Body of pancreas (tissue), 4 donors: ENCODE measurements at regions not wholly inside any gene's neighbourhood (a gene's known extent, or its start where the extent isn't known, plus 50 kb on each side); places are given as distances from the start of the nearest gene placed in this dataset.

Experiments
- CTCF ChIP-seq, 7 experiments: fragments of 450-650 bp in 4 of 7; fragments of 200-600 bp in 3 of 7; sonication (generic) in 3 of 7; IDR thresholded peaks; one replicate each; pipeline ENCODE4 v1.5.1; 2016 to 2019; ENCODE audit warnings: antibody characterized with exemption in 7 of 7
- POLR2A ChIP-seq, 3 donors: fragments of 450-650 bp; IDR thresholded peaks; one replicate each; pipeline ENCODE4 v1.6.1; 2016; ENCODE audit warnings: antibody characterized with exemption in 3 of 3, mild to moderate bottlenecking in 2 of 3

- TF ChIP-seq CTCF (IDR thresholded peaks at IDR 0.05) (no peak), POLR2A (IDR thresholded peaks at IDR 0.05) (no peak)
Observed at GRCh38 chr6:139470997-139471396, 96.5 kb upstream of the CITED2 start.
